CD14-positive monocyte (primary cell): ENCODE measurements at regions not wholly inside any gene's neighbourhood (a gene's known extent, or its start where the extent isn't known, plus 50 kb on each side); places are given as distances from the start of the nearest gene placed in this dataset.

Experiments
- DNase-seq, 3 donors: peaks; one replicate each; pipeline ENCODE4 v3.0.0-alpha.2; 2011 to 2022
- H2AFZ ChIP-seq: 2 replicates; pipeline ENCODE4 v1.6.0; 2012; ENCODE audit warnings: mild to moderate bottlenecking, low read depth, low read length, inconsistent platforms; ENCODE audit not compliant: insufficient read depth, poor library complexity, severe bottlenecking
- H3K27ac ChIP-seq, 2 donors: 1 replicate in 1 of 2; 2 replicates in 1 of 2; pipeline ENCODE4 v1.5.1; 2012 to 2013; ENCODE audit warnings: low read length in 2 of 2, control low read depth in 1 of 2, inconsistent platforms in 1 of 2, low read depth in 1 of 2, mild to moderate bottlenecking in 1 of 2
- H3K27me3 ChIP-seq, 2 donors: one replicate each; pipeline versions ENCODE4 v1.6.0 to v1.6.1; 2011 to 2013; ENCODE audit warnings: low read length in 2 of 2; ENCODE audit not compliant: control insufficient read depth in 2 of 2, insufficient read depth in 2 of 2
- H3K36me3 ChIP-seq, 2 donors: replicated peaks in 1 of 2; 1 replicate in 1 of 2; 2 replicates in 1 of 2; pipeline versions ENCODE4 v1.5.1 to v1.6.1; 2012 to 2013; ENCODE audit warnings: low read length in 2 of 2, control low read depth in 1 of 2, inconsistent platforms in 1 of 2, mild to moderate bottlenecking in 1 of 2; ENCODE audit not compliant: insufficient read depth in 2 of 2, control insufficient read depth in 1 of 2
- H3K4me1 ChIP-seq, 2 donors: 1 replicate in 1 of 2; 2 replicates in 1 of 2; pipeline versions ENCODE4 v1.5.1 to v1.6.1; 2012 to 2013; ENCODE audit warnings: low read length in 2 of 2, control low read depth in 1 of 2, inconsistent platforms in 1 of 2, mild to moderate bottlenecking in 1 of 2, moderate library complexity in 1 of 2; ENCODE audit not compliant: insufficient read depth in 2 of 2, control insufficient read depth in 1 of 2
- H3K4me2 ChIP-seq: replicated peaks from 2 replicates; pipeline ENCODE3; 2012; ENCODE audit warnings: low read length, moderate library complexity, mild to moderate bottlenecking; ENCODE audit not compliant: poor library complexity, severe bottlenecking; ENCODE audit errors: extremely low read depth
- H3K4me3 ChIP-seq, 3 experiments: fragments of 200-600 bp in 1 of 3; sonication (generic) in 1 of 3; replicated peaks in 1 of 3; 1 replicate in 2 of 3; 2 replicates in 1 of 3; pipeline ENCODE4 v1.5.1; 2011 to 2013; ENCODE audit warnings: low read length in 3 of 3, mild to moderate bottlenecking in 3 of 3, control low read depth in 2 of 3, low read depth in 2 of 3, inconsistent platforms in 1 of 3, moderate library complexity in 1 of 3
- H3K79me2 ChIP-seq: 2 replicates; pipeline ENCODE4 v1.6.0; 2012; ENCODE audit warnings: mild to moderate bottlenecking, control low read depth, inconsistent platforms, low read length, moderate library complexity; ENCODE audit not compliant: insufficient read depth
- H3K9ac ChIP-seq: 2 replicates; pipeline ENCODE4 v1.6.0; 2017; ENCODE audit warnings: low read length, mild to moderate bottlenecking; ENCODE audit not compliant: insufficient read depth, poor library complexity, severe bottlenecking
- H3K9me3 ChIP-seq, 2 donors: replicated peaks in 1 of 2; 1 replicate in 1 of 2; 2 replicates in 1 of 2; pipeline versions ENCODE4 v1.5.1 to v1.6.1; 2012 to 2013; ENCODE audit warnings: low read length in 2 of 2, control low read depth in 1 of 2; ENCODE audit not compliant: control insufficient read depth in 1 of 2, insufficient read depth in 1 of 2
- H4K20me1 ChIP-seq: 2 replicates; pipeline ENCODE4 v1.6.0; 2012; ENCODE audit warnings: mild to moderate bottlenecking, low read length, control low read depth, moderate library complexity; ENCODE audit not compliant: insufficient read depth
- H3K27ac Mint-ChIP-seq, 7 donors: one replicate each; pipeline ENCODE4 v1.8.0; 2020; ENCODE audit warnings: mild to moderate bottlenecking in 7 of 7, mixed read lengths in 7 of 7, moderate library complexity in 6 of 7, inconsistent platforms in 2 of 7
- H3K27me3 Mint-ChIP-seq, 3 donors: one replicate each; pipeline ENCODE4 v1.8.0; 2021 to 2022; ENCODE audit warnings: low read depth in 3 of 3, mild to moderate bottlenecking in 3 of 3, mixed read lengths in 3 of 3, moderate library complexity in 3 of 3, inconsistent platforms in 1 of 3
- H3K36me3 Mint-ChIP-seq, 2 donors: one replicate each; pipeline ENCODE4 v1.8.0; 2020; ENCODE audit warnings: mixed read lengths in 2 of 2, inconsistent platforms in 1 of 2, mild to moderate bottlenecking in 1 of 2
- H3K4me1 Mint-ChIP-seq: one replicate; pipeline ENCODE4 v1.8.0; 2020; ENCODE audit warnings: mild to moderate bottlenecking, mixed read lengths
- H3K4me3 Mint-ChIP-seq, 2 donors: one replicate each; pipeline ENCODE4 v1.8.0; 2020; ENCODE audit warnings: mild to moderate bottlenecking in 2 of 2, mixed read lengths in 2 of 2, moderate library complexity in 1 of 2
- H3K9me3 Mint-ChIP-seq, 7 donors: one replicate each; pipeline ENCODE4 v1.8.0; 2020 to 2022; ENCODE audit warnings: mixed read lengths in 7 of 7, mild to moderate bottlenecking in 6 of 7, moderate library complexity in 6 of 7, inconsistent platforms in 2 of 7
- WGBS: methylation state at CpG from one replicate; pipeline ENCODE4 v1.1.5; 2013; ENCODE audit warnings: missing lambda C conversion rate; ENCODE audit not compliant: insufficient coverage; 5-methylcytosine and 5-hydroxymethylcytosine counted together
- intact Hi-C, 2 donors: fragments of 100-400 bp; cut with micrococcal nuclease; formaldehyde crosslinking; loops; one replicate each; pipeline versions ENCODE4 v1.15.0 to v1.15.1; 2023
- TF ChIP-seq, protein P1 (sequence below): fragments of 200-600 bp; IDR thresholded peaks from one replicate; pipeline ENCODE4 v1.8.0; 2022; ENCODE audit warnings: antibody characterized with exemption, mild to moderate bottlenecking

DNA sequence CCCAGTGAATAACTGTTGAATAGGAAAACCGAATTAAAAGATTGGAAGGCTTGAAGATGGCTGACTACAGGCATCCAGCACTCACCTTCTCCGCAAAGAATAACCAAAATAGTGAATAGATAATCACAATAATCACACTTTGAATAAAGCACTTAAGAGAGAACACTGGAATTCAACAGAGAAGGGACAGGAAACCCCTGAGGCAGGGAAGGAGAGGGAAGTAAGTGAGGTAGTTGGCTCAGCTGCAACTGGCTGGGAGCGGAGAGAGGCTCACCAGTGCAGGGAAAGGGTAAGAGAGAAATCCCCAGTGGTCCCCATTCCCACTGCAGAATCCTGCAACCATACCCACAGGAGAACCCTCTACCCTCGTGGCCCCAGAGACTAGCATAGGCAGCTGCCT is 246.6 kb upstream of the NCKAP5 start:
- H4K20me1 ChIP-seq, result no peaks in the 10 kb centered on the region
- H3K79me2 ChIP-seq, result no peaks in the 10 kb centered on the region
- Mint-ChIP-seq H3K36me3 (peaks cover 0 to 8% of the 10 kb centered on the region in 2 donors), H3K27ac (peak overlapping the region in 1 of 7 donors; percentile 72), H3K4me1 (no peaks in the 10 kb centered on the region), H3K9me3 (peaks cover 28 to 60% (median 44%) of the 10 kb centered on the region in 7 donors), H3K27me3 (peaks cover 3 to 7% (median 6%) of the 10 kb centered on the region in 3 donors), H3K4me3 (no peak overlapping the region)
- intact Hi-C loops, result no loop called here
- H3K27ac ChIP-seq, result no peak overlapping the region
- no peak overlapping the region for H2AFZ ChIP-seq
- H3K9me3 ChIP-seq, result peaks cover 32 to 50% of the 10 kb centered on the region in 2 donors
- H3K4me3 ChIP-seq, result no peak overlapping the region
- no peaks in the 10 kb centered on the region for H3K4me1 ChIP-seq
- H3K36me3 ChIP-seq, result no peaks in the 10 kb centered on the region
- no peak for DNase-seq
- no peaks in the 10 kb centered on the region for H3K27me3 ChIP-seq
- TF ChIP-seq, protein P1, sequence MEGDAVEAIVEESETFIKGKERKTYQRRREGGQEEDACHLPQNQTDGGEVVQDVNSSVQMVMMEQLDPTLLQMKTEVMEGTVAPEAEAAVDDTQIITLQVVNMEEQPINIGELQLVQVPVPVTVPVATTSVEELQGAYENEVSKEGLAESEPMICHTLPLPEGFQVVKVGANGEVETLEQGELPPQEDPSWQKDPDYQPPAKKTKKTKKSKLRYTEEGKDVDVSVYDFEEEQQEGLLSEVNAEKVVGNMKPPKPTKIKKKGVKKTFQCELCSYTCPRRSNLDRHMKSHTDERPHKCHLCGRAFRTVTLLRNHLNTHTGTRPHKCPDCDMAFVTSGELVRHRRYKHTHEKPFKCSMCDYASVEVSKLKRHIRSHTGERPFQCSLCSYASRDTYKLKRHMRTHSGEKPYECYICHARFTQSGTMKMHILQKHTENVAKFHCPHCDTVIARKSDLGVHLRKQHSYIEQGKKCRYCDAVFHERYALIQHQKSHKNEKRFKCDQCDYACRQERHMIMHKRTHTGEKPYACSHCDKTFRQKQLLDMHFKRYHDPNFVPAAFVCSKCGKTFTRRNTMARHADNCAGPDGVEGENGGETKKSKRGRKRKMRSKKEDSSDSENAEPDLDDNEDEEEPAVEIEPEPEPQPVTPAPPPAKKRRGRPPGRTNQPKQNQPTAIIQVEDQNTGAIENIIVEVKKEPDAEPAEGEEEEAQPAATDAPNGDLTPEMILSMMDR, result no peak
- no peak overlapping the region for H3K9ac ChIP-seq
- 31% methylated on average over 1 of the region's 4 CpGs for WGBS
- no peak overlapping the region for H3K4me2 ChIP-seq

DNA sequence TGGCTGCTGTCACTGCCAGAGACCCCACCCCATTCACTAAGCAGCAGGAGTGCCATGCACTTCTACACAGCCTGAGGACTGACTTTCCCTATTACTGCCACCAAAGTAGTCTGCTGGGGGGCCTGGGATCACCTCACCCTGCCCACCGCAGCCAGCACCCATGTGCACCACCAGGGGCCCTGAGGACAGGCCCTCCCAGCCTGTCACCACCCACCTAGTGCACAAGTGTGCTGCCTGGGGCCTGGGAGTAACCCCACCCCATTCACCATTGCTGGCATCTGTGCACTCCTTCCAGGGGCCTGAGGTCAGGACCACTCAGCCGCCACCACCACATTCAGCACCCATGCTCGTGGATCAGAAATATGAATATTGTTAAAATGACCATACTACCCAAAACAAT is 247.8 kb upstream of the NCKAP5 start:
- Histone ChIP-seq H3K27me3 (no peaks in the 10 kb centered on the region), H3K27ac (no peak overlapping the region), H3K4me2 (no peak overlapping the region), H4K20me1 (no peaks in the 10 kb centered on the region), H2AFZ (no peak overlapping the region), H3K79me2 (no peaks in the 10 kb centered on the region), H3K9ac (no peak overlapping the region), H3K4me1 (no peaks in the 10 kb centered on the region), H3K9me3 (peaks cover 32 to 42% of the 10 kb centered on the region in 2 donors), H3K36me3 (no peaks in the 10 kb centered on the region), H3K4me3 (no peak overlapping the region)
- Mint-ChIP-seq H3K9me3 (peaks cover 20 to 50% (median 36%) of the 10 kb centered on the region in 7 donors), H3K27ac (no peak overlapping the region), H3K4me3 (no peak overlapping the region), H3K27me3 (peaks cover 3 to 7% (median 6%) of the 10 kb centered on the region in 3 donors), H3K4me1 (no peaks in the 10 kb centered on the region), H3K36me3 (peaks cover 0 to 6% of the 10 kb centered on the region in 2 donors)
- intact Hi-C loops, result no loop called here
- TF ChIP-seq, protein P1, result no peak
- WGBS, result 86% methylated on average over 2 of the region's 3 CpGs
- DNase-seq, result no peak
